Sigmoid colon (tissue), 6 donors: ENCODE measurements at regions not wholly inside any gene's neighbourhood (a gene's known extent, or its start where the extent isn't known, plus 50 kb on each side); places are given as distances from the start of the nearest gene placed in this dataset.

Source experiments
- DNase-seq: peaks from one replicate; pipeline ENCODE4 v3.0.0-alpha.2; 2019
- H3K27ac ChIP-seq, 4 donors: fragments of 200-600 bp; sonication (generic); one replicate each; pipeline ENCODE4 v1.5.1; 2016 to 2019; ENCODE audit warnings: mild to moderate bottlenecking in 1 of 4
- H3K27me3 ChIP-seq, 3 donors: fragments of 200-600 bp; sonication (generic); one replicate each; pipeline ENCODE4 v1.5.1; 2019; ENCODE audit warnings: mild to moderate bottlenecking in 1 of 3
- H3K36me3 ChIP-seq, 4 donors: fragments of 200-600 bp; sonication (generic); one replicate each; pipeline ENCODE4 v1.5.1; 2016 to 2019
- H3K4me1 ChIP-seq, 4 donors: fragments of 200-600 bp; sonication (generic); one replicate each; pipeline ENCODE4 v1.5.1; 2017 to 2019
- H3K4me3 ChIP-seq, 4 donors: fragments of 200-600 bp; sonication (generic); one replicate each; pipeline ENCODE4 v1.5.1; 2017 to 2019; ENCODE audit warnings: mild to moderate bottlenecking in 2 of 4, moderate library complexity in 1 of 4
- H3K9me3 ChIP-seq, 4 donors: fragments of 200-600 bp in 3 of 4; sonication (generic) in 3 of 4; one replicate each; pipeline versions ENCODE4 v1.5.1 to v1.6.1; 2013 to 2019
- CTCF ChIP-seq, 4 experiments: fragments of 450-650 bp in 3 of 4; fragments of 200-600 bp in 1 of 4; IDR thresholded peaks; one replicate each; pipeline ENCODE4 v1.5.1; 2016 to 2019; ENCODE audit warnings: antibody characterized with exemption in 4 of 4, mild to moderate bottlenecking in 3 of 4, moderate library complexity in 2 of 4
- EP300 ChIP-seq, 4 donors: sonication (generic); formaldehyde crosslinking; IDR thresholded peaks; one replicate each; pipeline ENCODE4 v1.6.1; 2017; ENCODE audit warnings: antibody characterized with exemption in 4 of 4
- POLR2A ChIP-seq, 2 donors: fragments of 450-650 bp; IDR thresholded peaks; one replicate each; pipeline ENCODE4 v1.6.1; 2016; ENCODE audit warnings: antibody characterized with exemption in 2 of 2, mild to moderate bottlenecking in 2 of 2, moderate library complexity in 2 of 2
- POLR2AphosphoS5 ChIP-seq, 4 donors: sonication (generic); formaldehyde crosslinking; IDR thresholded peaks; one replicate each; pipeline ENCODE4 v1.6.1; 2017; ENCODE audit warnings: antibody characterized with exemption in 4 of 4
- WGBS, 2 donors: extraction: QIAGEN DNeasy Blood & Tissue Kit; methylation state at CpG; one replicate each; pipeline ENCODE4 v1.1.7; 2013; 5-methylcytosine and 5-hydroxymethylcytosine counted together
- intact Hi-C: fragments of 100-400 bp; cut with DNase I; formaldehyde crosslinking; loops from one replicate; pipeline ENCODE4 v1.15.1; 2023
- donor health status: healthy with polysubstance abuse.
- donor health status: healthy.

- WGBS, 2 donors = 78 to 80% methylated on average over 14 of the region's 14 CpGs
- DNase-seq = peak; percentile 40
- H3K9me3 ChIP-seq = no peaks in the 10 kb centered on the region
- H3K27ac ChIP-seq = no peak overlapping the region
- intact Hi-C loops = no loop called here
- no peaks in the 10 kb centered on the region for H3K27me3 ChIP-seq
- TF ChIP-seq CTCF (IDR thresholded peaks at IDR 0.05) (no peak), POLR2AphosphoS5 (IDR thresholded peaks at IDR 0.05) (no peak)
- no peaks in the 10 kb centered on the region for H3K36me3 ChIP-seq
- H3K4me1 ChIP-seq = no peaks in the 10 kb centered on the region
- H3K4me3 ChIP-seq = no peak overlapping the region
Measured at GRCh38 chr14:76277586-76278130, 98.3 kb upstream of the ESRRB start.

GRCh38 chr14:76280221-76280620, 95.7 kb upstream of the ESRRB start:
- DNase-seq = no peak
- WGBS, 2 donors = 31 to 39% methylated on average over 3 of the region's 3 CpGs

GRCh38 chr14:76282581-76282980, 93.4 kb upstream of the ESRRB start:
- H3K9me3 ChIP-seq = no peaks in the 10 kb centered on the region

More at GRCh38 chr14:76280221-76280620, 95.7 kb upstream of the ESRRB start:
- H3K4me3 ChIP-seq = no peak overlapping the region
- no peaks in the 10 kb centered on the region for H3K27me3 ChIP-seq
- H3K9me3 ChIP-seq = no peaks in the 10 kb centered on the region
- H3K27ac ChIP-seq = no peak overlapping the region
- no peaks in the 10 kb centered on the region for H3K36me3 ChIP-seq
- H3K4me1 ChIP-seq = no peaks in the 10 kb centered on the region
- TF ChIP-seq CTCF (IDR thresholded peaks at IDR 0.05) = no peak
- no peak for TF ChIP-seq POLR2AphosphoS5 (IDR thresholded peaks at IDR 0.05)
- no peak for TF ChIP-seq POLR2A (IDR thresholded peaks at IDR 0.05)
- TF ChIP-seq EP300 (IDR thresholded peaks at IDR 0.05) = no peak
- intact Hi-C loops = no loop called here

GRCh38 chr14:76287063-76287462, 88.9 kb upstream of the ESRRB start:
- TF ChIP-seq POLR2A (IDR thresholded peaks at IDR 0.05) = no peak
- TF ChIP-seq POLR2AphosphoS5 (IDR thresholded peaks at IDR 0.05) = no peak
- no peak for TF ChIP-seq CTCF (IDR thresholded peaks at IDR 0.05)
- no peak for TF ChIP-seq EP300 (IDR thresholded peaks at IDR 0.05)

More at GRCh38 chr14:76282581-76282980, 93.4 kb upstream of the ESRRB start:
- WGBS, 2 donors = 43 to 63% methylated on average over 2 of the region's 2 CpGs
- no peak for DNase-seq
- intact Hi-C loops = no loop called here
- Histone ChIP-seq H3K4me3 (no peak overlapping the region), H3K4me1 (no peaks in the 10 kb centered on the region), H3K27me3 (no peaks in the 10 kb centered on the region), H3K27ac (no peak overlapping the region), H3K36me3 (no peaks in the 10 kb centered on the region)
- TF ChIP-seq POLR2A (IDR thresholded peaks at IDR 0.05) (no peak), CTCF (IDR thresholded peaks at IDR 0.05) (no peak), POLR2AphosphoS5 (IDR thresholded peaks at IDR 0.05) (no peak), EP300 (IDR thresholded peaks at IDR 0.05) (no peak)

GRCh38 chr14:76289276-76289675, 86.7 kb upstream of the ESRRB start:
- H3K27ac ChIP-seq = no peak overlapping the region
- H3K4me3 ChIP-seq = no peak overlapping the region
- no peaks in the 10 kb centered on the region for H3K9me3 ChIP-seq
- WGBS, 2 donors = 72 to 83% methylated on average over 4 of the region's 4 CpGs
- intact Hi-C loops = no loop called here
- no peaks in the 10 kb centered on the region for H3K27me3 ChIP-seq
- no peaks in the 10 kb centered on the region for H3K36me3 ChIP-seq
- no peak for TF ChIP-seq POLR2A (IDR thresholded peaks at IDR 0.05)
- TF ChIP-seq POLR2AphosphoS5 (IDR thresholded peaks at IDR 0.05) = no peak
- no peak for TF ChIP-seq CTCF (IDR thresholded peaks at IDR 0.05)
- H3K4me1 ChIP-seq = no peaks in the 10 kb centered on the region
- DNase-seq = no peak

More at GRCh38 chr14:76287063-76287462, 88.9 kb upstream of the ESRRB start:
- no peak for DNase-seq
- WGBS, 2 donors = 80 to 88% methylated on average over 1 of the region's 1 CpG
- H3K4me3 ChIP-seq = no peak overlapping the region
- H3K27me3 ChIP-seq = no peaks in the 10 kb centered on the region
- no peaks in the 10 kb centered on the region for H3K36me3 ChIP-seq
- no peak overlapping the region for H3K27ac ChIP-seq
- no peaks in the 10 kb centered on the region for H3K9me3 ChIP-seq
- no peaks in the 10 kb centered on the region for H3K4me1 ChIP-seq
- intact Hi-C loops = no loop called here
